Umbilical cord (tissue), 1 donor: ENCODE measurements at regions not wholly inside any gene's neighbourhood (a gene's known extent, or its start where the extent isn't known, plus 50 kb on each side); places are given as distances from the start of the nearest gene placed in this dataset.

Experiments
- DNase-seq: peaks from one replicate; pipeline ENCODE4 v3.0.0-alpha.2; 2015; ENCODE audit warnings: low spot score

DNA sequence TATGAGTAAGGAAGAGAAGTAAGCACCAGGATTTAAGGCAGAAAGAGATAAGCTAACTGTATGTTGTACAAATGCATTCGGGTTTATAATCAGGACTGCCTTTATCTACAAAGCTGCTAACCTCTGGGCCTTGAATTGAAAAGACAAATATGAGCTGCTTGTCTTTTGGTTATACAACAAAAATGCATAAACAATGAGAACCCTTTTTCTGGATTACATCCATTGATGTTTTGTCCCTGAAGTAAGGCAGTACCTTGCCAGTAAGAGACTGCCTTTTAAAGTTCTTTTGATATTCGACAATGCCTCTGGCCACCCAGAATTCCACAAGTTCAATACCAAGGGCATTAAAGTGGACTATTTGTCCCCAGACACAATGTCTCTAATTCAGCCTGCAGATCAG, 280.7 kb downstream of the ZNF621 start:
- peak; percentile 70 for DNase-seq

DNA sequence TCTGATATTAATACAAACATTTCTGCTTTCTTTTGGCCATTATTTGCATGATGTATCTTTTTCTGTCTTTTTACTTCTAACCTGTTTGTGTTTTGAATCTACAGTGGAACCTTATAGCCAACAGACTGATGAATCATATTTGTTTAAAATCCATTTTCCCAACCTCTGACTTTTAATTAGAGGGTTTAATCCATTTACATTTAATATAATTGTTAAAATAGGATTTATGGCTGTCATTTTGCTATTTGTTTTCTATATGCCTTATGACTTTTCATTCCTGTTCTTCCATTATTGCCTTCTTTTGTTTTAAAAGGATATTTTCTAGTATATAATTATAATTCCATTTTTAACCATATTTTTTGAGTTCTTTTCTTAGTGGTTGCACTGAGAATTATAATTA, 286.1 kb downstream of the ZNF621 start:
- no peak for DNase-seq

DNA sequence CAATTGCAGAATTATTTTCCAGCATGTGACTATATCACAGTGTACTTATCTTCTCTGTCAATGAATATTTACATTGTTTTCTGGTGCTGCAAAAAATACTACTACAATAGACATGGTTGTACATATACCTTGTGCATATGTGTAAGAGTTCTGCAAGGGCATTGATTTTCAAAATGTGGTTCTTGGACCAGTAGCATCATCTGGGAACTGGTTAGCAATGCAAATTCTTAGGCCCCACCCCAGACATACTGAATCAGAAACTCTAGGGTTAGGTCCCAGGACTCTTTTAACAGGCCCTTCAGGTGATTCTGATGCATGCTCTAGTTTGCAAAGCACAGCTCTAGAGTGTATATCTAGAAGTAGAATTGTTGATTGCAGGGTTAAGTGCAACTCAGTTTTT, 292.3 kb downstream of the ZNF621 start:
- DNase-seq = no peak

DNA sequence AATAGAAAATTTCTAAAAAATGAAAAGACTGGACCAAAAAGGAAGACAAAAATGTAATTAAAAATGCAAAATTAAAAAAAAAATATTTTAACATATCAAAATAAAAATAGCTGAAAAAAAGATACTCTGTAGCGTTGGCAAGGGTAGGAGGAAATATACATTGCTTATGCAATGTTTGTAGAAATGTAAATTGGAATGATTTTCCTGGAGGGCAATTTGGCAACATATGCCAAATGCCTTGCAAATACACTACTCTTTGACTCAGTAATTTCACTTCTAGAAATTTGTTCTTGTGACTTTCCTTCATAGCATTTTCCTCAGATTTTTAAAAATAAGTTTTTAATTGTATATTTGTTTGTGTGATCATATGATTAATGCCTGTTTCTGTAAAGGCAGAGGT, 296.6 kb downstream of the ZNF621 start:
- DNase-seq = no peak

DNA sequence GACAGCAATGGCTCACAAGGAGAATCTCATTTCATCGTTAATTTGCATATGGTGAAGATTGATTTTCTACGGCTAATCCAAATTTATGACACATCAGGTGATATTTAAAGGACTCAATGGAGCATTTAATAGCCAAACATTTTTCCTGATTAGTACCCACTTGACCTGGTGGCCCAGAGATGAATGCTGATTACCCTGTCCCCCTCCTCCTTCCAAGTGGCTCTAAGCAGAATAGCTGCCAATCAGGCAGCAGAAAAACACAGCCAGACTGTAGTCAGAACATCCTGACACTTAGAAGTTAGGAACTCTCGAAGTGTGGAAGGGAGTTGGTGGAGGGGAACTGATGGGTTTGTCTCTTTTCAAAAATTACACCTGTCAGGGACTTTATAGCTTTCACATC, 302.5 kb downstream of the ZNF621 start:
- no peak for DNase-seq

DNA sequence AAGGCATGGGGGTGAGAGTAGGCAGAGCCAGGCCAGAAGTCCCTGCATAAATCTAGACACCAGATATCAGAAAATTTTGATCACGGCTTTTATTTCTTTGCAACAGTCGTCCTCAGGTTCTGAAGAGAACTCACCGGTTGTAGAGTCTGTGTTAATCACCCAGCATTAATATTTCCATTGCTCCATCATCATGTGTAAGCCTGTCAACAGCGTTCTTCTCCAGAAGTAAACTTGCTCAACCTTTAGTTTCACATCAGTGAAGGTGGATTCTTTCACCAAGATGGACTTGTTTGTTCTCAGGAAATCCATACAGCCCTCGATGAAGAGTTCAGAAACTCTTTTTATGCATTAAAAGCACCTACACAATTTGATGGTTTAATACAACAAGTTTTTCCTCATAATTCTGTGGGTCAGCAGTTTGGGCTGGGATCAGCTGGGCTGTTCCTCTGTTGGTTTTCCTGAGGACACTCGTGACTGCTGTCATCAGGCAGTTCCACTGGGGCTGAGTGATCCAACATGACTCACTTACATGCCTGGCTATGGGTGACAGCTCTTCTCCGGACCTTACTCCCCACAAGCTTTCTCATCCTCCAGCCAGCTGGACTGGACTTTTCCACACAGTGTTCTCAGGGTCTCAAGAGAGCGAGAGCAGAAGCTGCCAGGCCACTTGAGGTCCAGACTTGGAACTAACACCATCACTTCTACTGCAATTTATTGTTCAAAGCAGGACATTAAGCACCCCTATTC, 303.4 kb downstream of the ZNF621 start:
- DNase-seq = no peak

DNA sequence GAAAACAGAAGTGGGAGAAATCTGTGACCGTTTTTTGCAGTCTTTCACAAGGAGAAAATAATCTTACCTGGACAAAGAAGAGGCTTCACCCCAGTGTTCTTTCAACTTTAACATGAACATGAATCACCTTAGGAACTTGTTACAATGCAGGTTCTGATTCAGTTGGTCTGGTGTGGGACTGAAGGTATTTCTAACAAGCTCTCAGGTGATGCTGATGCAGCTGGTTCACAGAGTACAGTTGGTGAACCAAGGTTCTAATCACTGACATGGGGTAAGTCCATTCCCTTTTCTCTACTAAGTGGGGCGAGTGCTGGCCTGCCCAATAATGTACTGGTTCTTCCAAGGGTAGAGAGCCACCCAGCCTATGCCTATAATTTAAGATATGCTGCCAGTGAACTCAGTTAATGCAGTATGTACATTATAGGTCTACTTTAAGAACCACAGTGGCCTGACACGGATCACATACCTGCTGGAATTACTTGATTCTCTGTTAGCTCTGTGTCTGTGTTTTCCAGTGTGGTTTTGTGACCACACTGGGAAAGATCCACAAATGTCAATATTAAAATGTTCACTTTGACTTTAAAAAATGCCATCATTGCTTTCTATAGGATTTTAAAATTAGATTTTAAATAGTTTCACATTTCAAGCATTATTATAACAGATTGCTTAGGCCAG, 304.1 kb downstream of the ZNF621 start:
- no peak for DNase-seq

DNA sequence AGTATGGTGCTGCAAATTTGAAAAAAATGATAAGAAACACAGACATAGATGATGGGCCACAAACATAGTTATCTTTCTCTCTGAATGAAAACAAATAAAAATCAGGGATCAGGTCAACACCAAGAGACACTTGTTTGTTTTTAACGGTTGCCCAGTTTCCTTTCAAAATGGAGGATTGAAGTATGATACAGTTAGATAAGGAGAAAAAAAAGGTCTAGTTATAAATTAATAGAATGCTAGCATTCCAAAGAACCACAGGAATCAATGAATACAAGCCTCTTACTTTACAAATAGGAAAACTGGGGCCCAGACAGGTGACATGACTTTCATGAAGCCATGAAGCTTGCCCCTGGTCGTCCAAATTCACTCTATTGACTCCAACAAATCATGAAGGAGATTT, 305.1 kb downstream of the ZNF621 start:
- DNase-seq = no peak

DNA sequence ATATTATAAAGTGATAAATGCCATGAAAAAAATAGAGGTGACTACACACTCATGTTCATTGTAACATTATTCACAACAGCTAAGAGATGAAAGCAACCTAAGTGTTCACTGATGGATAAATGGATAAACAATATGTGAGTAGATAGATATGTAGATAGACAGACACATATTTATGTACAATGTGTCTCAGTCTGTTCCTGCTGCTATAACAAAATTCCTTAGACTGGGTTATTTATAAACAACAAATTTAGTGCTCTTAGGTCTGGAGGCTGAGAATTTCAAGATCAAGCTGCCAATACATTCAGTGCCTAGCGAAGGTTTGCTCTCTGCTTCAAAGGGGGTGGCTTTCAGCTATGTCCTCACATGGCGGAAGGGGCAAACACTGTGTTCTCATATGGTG, 312.5 kb downstream of the ZNF621 start:
- no peak for DNase-seq

DNA sequence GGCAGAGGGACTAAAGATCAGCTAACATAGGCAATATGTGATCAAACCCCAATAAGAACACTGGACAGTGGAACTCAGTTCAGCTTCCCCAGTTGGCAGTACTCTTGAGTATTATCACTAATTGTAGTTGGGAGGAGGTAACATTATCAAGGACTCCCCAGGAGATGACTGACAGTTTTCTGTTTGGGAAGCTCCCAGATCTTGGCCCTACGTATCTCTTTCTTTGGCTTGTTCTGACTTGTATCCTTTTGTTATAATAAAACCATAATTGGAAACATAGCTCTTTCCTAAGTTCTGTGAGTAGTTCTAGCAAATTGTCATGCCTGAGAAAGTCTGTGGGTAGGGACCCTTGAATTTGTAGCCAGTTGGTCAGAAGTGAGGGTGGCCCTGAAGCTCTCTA, 316.4 kb downstream of the ZNF621 start:
- no peak for DNase-seq

DNA sequence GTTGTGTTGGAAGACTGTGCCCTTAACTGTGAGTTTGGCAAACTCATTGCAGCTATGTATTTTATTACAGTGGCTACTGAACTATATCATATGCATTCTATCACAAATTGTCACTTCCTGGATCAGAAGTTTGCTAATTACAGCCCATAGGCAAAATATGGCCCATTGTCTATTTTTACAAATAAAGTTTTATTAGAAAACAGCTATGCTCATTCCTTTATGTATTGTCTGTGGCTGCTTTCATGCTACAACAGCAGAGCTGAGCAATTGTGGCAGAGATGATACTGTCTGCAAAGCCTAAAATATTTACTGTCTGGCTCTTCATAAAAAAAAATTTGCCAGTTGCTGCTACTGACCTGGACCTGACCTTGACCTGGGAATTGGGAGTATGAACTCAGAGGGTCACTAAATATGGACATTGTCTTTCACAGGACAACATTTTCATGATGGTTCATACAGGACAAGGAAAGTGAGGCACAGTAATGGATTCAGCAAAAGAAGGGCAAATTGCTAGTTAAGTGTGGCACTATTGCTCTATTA, 316.9 kb downstream of the ZNF621 start:
- DNase-seq = no peak

DNA sequence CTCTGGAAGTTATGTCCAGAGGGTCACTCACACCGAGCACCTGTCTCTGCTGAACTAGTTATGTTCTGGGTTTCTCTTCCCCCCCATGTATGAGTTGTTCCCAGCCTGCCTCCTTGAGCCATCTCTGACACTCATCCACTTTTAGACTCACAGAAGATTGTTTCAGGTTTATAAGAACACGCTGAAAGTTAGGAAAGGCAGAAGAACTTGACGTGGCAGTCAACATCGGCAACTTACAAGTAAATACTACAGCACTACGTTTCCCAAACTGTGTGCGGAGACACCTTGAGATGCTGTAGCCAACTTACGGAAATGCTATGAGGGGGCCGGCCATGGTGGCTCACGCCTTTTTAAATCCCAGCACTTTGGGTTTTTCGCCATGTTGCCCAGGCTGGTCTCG, 318.0 kb downstream of the ZNF621 start:
- no peak for DNase-seq

DNA sequence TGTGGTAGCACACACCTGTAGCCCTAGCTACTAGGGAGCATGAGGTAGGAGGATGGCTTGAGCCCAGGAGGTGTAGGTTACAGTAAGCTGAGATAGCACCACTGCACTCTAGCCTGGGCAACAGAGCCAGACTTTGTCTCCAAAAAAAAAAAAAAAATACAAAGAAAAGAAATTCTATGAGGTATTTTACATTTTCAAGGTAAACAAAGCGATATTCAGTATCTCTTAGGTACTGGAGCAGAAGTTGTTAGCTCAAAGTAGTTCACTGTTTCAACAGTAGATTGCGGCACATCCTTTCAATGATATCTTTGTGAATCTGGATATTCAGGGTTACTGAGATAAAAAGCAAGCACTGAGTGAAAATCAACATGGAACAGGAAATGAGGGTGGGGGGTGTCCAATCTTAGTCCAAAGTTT, 318.5 kb downstream of the ZNF621 start:
- DNase-seq = no peak

DNA sequence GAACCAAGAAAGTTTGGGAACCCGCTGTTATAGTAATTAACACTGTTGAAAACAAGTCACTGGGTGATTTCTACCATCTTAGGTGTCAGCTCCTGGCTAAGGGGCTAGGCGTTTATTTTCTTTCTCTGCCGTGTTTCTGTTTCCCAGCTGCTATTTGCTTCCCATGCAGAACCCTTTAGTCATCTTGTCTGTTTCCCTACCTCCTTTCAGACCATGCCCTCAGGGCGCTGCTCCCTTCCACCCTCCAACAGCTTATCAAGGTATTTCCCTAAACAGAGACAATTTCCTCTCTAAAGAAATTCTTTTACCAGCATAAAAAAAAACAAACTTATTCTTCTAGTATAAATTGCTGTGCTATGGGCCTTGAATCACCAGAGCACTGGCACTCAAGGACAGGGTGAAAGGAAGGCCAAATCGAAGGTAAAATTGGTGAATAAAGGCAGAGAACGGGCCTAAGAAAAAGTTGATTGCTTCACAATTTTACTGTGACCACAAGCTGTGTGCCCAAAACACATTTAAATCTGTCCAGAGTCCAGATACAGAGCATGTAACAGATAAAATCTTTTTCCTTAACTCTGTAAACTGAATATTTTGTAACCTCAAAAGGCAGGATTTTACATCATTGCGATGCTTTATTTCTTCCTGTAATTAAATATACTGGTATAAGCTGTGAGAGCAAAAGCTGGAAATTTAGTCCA, 319.2 kb downstream of the ZNF621 start:
- DNase-seq = no peak

DNA sequence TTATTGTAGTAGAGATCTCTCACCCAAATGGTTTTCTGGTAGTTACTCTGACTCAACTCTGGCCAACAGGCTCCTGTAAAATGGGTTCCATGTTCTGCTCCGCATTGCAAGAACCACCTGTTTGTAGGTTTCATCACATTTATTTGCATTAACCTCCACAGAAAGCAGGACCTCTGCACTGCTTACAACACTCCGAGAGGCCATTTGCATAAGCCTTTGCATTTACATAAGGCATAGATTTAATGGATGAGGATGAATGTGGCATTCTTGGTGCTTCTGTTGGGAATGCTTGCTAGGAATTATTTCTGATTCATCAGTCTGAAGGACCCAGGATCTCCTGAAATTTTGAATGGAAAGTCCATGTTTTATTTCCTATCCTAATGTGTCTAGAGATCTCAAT, 320.1 kb downstream of the ZNF621 start:
- DNase-seq = no peak

DNA sequence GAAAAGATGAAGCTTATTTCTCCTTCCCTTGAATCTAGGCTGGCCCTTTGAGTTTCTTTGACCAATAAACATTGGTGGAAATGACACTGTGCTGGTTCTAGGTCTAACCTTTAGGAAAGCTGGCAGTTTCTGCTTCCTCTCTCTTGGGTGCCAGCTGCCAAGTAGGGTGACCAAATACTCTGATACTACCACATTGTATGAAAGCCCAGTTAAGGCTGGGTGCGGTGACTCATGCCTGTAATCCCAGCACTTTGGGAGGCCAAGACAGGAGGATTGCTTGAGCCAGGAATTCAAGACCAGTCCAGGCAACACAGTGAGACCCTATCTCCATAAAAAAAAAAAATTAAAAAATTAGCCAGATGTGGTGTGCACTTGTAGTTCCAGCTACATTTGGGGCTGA, 320.7 kb downstream of the ZNF621 start:
- no peak for DNase-seq

DNA sequence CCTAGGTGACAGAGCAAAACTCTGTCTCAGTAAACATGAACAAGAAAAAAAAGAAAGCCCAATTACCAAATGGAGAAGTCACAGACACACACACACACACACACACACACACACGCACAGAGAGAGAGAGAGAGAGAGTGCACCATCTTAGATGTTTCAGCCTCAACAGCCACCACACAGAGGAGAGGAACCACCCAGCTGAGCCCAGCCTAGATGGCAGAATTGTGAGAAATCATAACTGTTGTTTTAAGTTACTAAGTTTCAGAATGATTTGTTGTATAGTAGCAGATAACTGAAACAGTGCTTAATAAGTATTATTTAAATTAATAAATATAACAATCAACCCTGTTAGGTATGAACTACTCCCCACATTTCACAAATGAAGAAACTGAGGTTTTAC, 321.2 kb downstream of the ZNF621 start:
- DNase-seq = no peak

DNA sequence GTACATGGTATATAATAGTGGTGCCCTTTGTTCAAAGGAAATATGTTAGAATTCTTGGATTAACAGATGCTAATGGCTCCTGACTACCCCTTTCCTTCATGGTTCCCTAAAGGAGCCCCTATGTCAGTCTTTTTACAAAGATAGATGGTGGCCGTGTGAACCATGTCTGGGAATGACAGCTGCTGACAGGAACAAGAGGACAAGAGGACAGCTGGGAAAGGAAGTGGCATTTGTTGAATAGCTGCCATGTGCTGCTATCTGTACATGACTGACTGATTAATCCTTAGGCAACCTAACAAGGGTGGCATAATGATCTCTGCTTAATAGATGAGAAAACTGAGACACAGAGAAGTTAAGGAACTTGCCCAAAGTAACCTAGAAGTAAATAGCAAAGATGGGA, 321.7 kb downstream of the ZNF621 start:
- DNase-seq = no peak

DNA sequence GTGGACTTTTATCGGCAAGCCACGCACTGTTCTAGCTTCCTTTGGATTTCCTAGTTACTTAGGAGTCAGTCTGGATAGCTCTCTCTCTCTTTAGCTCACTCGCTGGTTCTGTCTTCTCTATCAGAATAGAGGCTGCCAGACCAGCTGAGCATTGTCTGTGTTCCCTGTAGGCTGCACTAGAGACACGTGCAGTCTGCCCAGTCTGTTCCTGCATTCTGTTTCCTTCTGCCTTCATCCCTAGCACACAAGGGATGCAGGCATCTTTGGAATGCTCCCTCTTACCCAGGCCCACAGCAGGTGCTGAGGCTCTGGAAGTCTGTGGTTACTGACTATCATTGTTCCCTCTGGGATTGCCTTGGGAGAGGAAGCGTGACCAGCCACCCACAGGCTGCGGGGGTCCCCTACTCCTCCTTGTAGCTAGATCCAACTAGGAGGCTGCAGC, 322.8 kb downstream of the ZNF621 start:
- DNase-seq = peak; percentile 72

DNA sequence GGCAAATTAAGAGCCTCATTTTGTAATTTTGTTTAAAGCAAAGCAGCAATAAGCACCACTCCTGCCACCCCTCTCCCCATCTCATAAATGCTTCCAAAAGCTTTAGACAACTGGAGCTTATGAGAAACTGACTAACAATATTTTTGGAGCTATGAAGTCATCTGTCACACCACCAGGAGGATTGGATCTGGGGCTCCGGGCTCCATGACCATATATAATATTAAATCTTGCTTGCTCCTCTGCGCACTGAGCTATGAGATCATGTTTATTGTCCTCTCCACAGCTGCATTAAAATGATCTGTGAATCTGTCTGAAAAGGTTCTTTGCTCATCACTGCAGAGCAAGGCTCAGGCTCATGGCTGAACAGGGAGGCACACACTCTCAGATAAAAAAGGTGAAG, 323.7 kb downstream of the ZNF621 start:
- DNase-seq = peak; percentile 14

DNA sequence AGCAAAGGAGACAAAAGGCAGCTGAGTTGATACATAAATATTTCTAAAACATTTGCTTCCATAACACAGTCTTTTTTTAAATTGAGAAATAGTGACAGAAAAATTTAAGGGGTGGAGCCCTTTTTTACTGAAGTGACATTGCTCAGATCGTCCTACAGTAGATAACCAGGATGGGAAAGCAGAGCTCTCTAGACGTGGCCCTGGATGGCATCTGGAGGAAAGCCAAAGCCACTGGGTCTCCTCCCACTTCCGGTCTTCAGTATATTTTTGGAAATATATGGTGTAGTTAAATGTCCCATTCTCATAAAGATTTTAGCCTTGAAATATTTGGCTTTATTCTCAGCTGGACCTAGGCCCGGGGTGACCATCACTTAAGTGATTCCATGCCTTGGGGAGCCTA, 326.1 kb downstream of the ZNF621 start:
- no peak for DNase-seq

DNA sequence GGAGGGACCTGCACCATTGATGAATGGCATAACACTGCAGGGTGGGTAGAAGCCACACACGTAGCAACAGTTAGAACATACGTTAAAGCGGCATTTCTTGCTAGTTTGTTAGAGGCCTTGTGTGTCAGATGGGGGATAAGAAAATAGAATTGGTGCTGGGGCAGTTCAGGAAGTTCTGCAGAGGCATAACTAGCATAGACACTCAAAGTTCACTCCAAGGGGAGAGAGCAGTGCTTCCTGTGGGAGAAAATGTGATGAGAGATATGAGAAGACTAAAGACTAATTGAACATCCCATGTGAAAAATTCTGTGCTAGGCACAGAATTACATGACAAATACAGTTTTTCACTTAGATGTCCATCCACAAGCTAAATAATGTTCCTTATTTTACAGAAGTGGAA, 327.1 kb downstream of the ZNF621 start:
- no peak for DNase-seq

DNA sequence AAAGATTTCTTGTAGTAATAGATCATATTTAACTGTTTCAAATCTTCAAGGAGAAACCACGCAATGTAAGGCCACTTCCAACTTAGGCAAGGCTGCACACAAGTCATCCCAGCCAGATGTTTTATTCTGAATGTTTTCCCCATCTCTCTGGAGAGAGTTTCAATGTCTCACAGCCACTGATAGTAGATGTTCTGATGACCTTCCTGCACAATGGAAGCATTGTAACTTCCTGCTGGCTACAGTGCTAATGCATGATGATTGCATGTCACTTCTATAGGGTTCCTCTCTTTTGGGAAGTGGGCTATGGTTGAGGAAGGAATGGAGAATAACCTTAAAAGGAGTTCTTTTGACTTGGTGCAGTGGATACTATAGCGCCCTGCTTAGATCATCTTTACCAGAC, 328.0 kb downstream of the ZNF621 start:
- DNase-seq = no peak
